Activated effector memory CD4-positive, alpha-beta T cell treated with anti-CD3 and anti-CD28 coated beads, Interleukin-2, amount 50 U/mL, for 16 hours (primary cell): ENCODE measurements at regions not wholly inside any gene's neighbourhood (a gene's known extent, or its start where the extent isn't known, plus 50 kb on each side); places are given as distances from the start of the nearest gene placed in this dataset.

Experiments used
- DNase-seq: peaks from one replicate; pipeline ENCODE4 v3.0.0-alpha.2; 2020

- no peak for DNase-seq
These were observed 91.4 kb upstream of the HSF2 start for GRCh38 chr6:122308074-122308473.

GRCh38 chr6:122315842-122316241 lies 83.6 kb upstream of the HSF2 start:
- no peak for DNase-seq

DNA sequence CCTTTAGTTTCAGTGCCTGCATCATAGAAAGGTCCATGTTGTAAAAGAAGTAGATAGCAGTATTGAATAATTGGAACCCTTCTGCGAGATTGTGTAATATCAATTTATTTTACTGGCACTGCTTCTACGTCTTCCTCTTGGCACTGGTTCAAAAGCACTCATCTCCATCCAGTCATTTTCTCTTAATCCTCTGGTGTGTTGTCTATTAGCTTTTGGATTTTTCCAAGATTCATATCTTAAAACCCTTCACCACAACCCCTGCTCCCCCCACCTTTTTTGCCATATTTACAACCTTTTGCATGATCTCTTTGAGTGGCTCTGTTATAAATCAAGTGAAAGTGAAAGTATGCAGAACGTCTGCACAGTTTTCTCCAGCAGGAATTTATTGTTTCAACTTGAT lies 76.6 kb upstream of the HSF2 start:
- DNase-seq = no peak

DNA sequence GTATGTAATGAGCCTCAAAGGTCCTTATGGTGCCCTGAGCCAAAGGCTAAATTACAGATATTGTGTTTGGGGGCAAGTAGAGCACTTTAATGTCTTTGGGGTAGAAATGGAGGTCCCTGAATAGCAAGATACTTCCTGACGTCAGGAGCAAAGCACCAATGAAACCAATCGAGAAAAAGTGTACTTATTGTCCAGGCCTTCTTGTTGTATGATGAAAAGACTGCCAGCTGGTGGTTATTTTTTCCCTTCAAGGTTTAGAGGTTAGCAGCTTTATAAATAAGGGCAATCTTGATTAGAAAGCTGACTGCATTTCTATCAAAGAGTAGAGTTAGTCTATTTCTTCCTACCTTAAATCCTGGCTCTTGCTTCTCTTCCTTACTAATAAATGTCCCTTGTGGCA lies 76.1 kb upstream of the HSF2 start:
- DNase-seq = no peak

DNA sequence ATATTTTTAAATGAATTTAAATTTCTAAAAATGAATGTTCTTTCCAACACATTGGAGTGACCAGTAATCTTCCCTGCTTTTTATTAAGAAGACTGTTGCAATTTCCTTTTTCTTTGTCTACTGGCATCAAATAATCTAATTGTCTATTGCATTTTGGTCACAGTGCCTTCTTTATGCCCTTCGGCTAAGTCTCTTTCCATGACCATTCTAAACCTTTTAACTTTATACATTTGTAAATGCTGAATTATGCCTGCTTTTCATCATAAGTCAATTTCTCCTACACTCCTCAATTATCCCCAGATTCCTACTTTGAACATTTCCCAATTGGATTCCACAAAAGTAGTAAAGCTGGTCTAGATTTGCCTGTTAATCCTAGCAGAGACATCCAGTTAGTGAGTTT lies 69.1 kb upstream of the HSF2 start:
- DNase-seq = no peak

GRCh38 chr6:122337645-122338044 lies 61.8 kb upstream of the HSF2 start:
- DNase-seq = no peak

DNA sequence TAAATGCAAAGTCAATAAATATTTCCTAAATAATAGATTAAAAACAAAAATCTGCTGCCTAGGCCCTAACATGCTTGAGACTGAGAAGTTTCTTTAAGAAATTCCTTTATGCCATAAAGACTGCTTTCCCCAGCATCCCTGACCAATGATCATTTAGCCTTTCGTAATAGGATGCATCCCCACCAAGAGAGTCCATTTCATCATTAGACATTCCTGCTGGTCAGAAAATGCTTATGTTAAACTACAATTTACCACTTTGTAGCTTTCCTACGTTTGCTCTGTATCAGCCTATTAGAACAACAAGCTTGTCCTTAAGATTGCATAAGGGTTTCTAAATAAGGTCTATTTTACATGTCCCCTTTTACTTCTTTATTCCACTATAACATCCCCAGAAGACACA lies 59.8 kb upstream of the HSF2 start:
- DNase-seq = no peak

DNA sequence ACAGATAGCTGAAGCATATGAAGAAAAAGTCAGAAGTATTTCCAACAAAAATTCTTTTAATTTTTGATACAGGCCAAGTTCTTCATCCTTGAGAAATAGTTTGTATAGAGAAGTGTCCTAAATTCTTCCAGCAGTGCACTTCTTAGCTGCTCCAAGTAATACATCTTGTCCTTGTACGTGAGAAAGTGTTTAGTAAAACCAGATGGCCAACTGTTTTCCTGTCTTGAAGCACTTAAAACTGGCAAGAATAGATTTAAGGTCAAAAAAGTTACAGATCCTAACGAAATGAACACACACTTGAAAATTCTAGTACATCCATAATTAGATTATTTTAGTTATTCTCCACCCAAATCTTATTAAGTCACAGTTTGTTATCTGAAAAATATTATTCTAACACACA lies 52.2 kb upstream of the HSF2 start:
- no peak for DNase-seq

- no peak for DNase-seq
These were observed 51.7 kb upstream of the HSF2 start for GRCh38 chr6:122347751-122348150.
